ENCODE measurements at regions not wholly inside any gene's neighbourhood (a gene's known extent, or its start where the extent isn't known, plus 50 kb on each side); places are given as distances from the start of the nearest gene placed in this dataset.

- no peak for FAIRE-seq
Measured at GRCh38 chr6:164534070-164534766, 775.2 kb downstream of the C6orf118 start.

GRCh38 chr6:164533045-164533362, 776.4 kb downstream of the C6orf118 start:
- no peak for FAIRE-seq

- no peak for FAIRE-seq
Measured at GRCh38 chr6:164532198-164533044, 777.0 kb downstream of the C6orf118 start.

- no peak for FAIRE-seq
Measured at GRCh38 chr6:164531736-164532135, 777.7 kb downstream of the C6orf118 start.

- FAIRE-seq, result no peak
Measured at GRCh38 chr6:164528539-164528938, 780.9 kb downstream of the C6orf118 start.

- no peak for FAIRE-seq
Measured at GRCh38 chr6:164523087-164523654, 786.2 kb downstream of the C6orf118 start.

- FAIRE-seq, result no peak
Measured at GRCh38 chr6:164520916-164521315, 788.5 kb downstream of the C6orf118 start.

GRCh38 chr6:164507206-164507940, 802.0 kb downstream of the C6orf118 start:
- FAIRE-seq, result no peak

GRCh38 chr6:164505425-164505824, 804.0 kb downstream of the C6orf118 start:
- FAIRE-seq, result no peak

GRCh38 chr6:164502833-164503232, 806.6 kb downstream of the C6orf118 start:
- FAIRE-seq, result no peak

- FAIRE-seq, result no peak
Measured at GRCh38 chr6:164495882-164496495, 813.4 kb downstream of the C6orf118 start.

GRCh38 chr6:164478426-164478825, 831.0 kb downstream of the C6orf118 start:
- FAIRE-seq, result no peak

GRCh38 chr6:164477790-164478189, 831.6 kb downstream of the C6orf118 start:
- FAIRE-seq, result no peak

GRCh38 chr6:164477101-164477500, 832.3 kb downstream of the C6orf118 start:
- FAIRE-seq, result no peak

GRCh38 chr6:164469276-164469949, 840.0 kb downstream of the C6orf118 start:
- FAIRE-seq, result no peak

GRCh38 chr6:164455835-164456234, 853.6 kb downstream of the C6orf118 start:
- no peak for FAIRE-seq

- FAIRE-seq, result no peak
Measured at GRCh38 chr6:164453835-164454234, 855.6 kb downstream of the C6orf118 start.

- FAIRE-seq, result no peak
Measured at GRCh38 chr6:164442572-164442971, 866.8 kb downstream of the C6orf118 start.

GRCh38 chr6:164439331-164439730, 870.1 kb downstream of the C6orf118 start:
- FAIRE-seq, result no peak

- no peak for FAIRE-seq
Measured at GRCh38 chr6:164436976-164437375, 872.4 kb downstream of the C6orf118 start.

GRCh38 chr6:164427728-164428402, 881.5 kb downstream of the C6orf118 start:
- FAIRE-seq, result no peak

- no peak for FAIRE-seq
Measured at GRCh38 chr6:164424489-164424888, 884.9 kb downstream of the C6orf118 start.

Measured in G401.6 (cell line).